ENCODE measurements at regions not wholly inside any gene's neighbourhood (a gene's known extent, or its start where the extent isn't known, plus 50 kb on each side); places are given as distances from the start of the nearest gene placed in this dataset.

DNA sequence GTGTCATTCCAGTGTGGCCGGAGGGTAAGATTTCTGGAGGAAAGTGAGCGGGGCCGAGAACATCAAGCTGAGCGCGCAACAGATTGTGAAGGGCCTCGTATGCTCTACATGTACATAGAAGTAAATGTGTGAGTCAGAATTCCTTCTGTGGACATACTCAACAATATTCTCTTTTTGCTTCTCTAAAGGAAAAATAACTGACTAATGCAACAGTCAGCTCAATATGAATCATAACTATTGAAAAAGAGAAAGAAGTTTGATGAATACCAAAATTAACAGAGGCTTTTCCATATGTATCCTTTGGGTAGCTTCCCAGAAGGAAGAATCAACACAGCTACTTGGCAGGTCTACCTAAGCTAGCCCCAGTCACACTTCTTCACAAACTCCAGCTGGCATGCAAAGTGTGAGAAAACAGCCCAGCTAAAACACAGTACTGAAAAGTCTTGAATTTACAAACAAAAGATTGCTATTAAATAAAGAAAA lies 87.5 kb upstream of the ZFP42 start:
- intact Hi-C loops (cut with micrococcal nuclease) = no loop called here
- CTCF ChIA-PET = no interaction called here

DNA sequence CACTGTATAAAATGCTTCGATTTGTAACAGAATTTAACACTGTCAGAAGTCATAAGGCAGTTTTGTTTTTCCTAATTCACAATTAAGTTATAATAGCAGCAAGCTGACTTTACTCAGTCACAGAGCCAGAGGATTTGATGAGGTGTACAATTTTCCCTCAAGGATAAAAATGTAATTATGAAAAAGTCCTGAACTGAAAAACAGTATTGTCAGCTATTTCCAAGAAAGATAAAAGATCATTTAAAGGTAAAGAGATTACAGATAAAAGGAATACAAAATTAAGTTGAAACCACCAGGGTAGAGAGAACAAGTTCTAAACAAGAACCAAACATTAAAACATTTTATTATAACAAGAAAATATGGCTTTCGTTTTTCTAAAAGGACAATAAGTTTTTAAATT lies 86.8 kb upstream of the ZFP42 start:
- H3K36me3 ChIP-seq (replicated peaks in 1 of 2; ENCODE audit: control extremely low read depth in 1 of 2, control insufficient read depth in 1 of 2, extremely low read depth in 1 of 2, insufficient read depth in 2 of 2, low read length in 1 of 2) = no peaks in the 10 kb centered on the region
- CTCF ChIA-PET = no interaction called here

More for the DNA sequence above, 87.5 kb upstream of the ZFP42 start:
- H3K79me2 ChIP-seq (ENCODE audit: control insufficient read depth, insufficient read depth, low read length) = no peaks in the 10 kb centered on the region
- H3K9ac ChIP-seq (ENCODE audit: low read length) = no peak overlapping the region
- no peak overlapping the region for H3K4me3 ChIP-seq (ENCODE audit: control extremely low read depth in 1 of 5, extremely low read depth in 1 of 5, insufficient read depth in 1 of 5, low read depth in 2 of 5, low read length in 4 of 5)
- no peak for DNase-seq
- Mint-ChIP-seq H3K4me1 (no peaks in the 10 kb centered on the region), H3K4me3 (no peak overlapping the region), H3K9me3 (ENCODE audit: insufficient read depth) (peaks cover 8% of the 10 kb centered on the region), H3K27me3 (no peaks in the 10 kb centered on the region), H3K27ac (no peak overlapping the region)
- WGBS (ENCODE audit: insufficient coverage) = no CpG with 5 or more reads among the region's 6 CpGs
- POLR2A ChIA-PET = no interaction called here
- H3K27me3 ChIP-seq (replicated peaks in 1 of 4; ENCODE audit: control extremely low read depth in 1 of 4, control insufficient read depth in 3 of 4, insufficient read depth in 4 of 4, low read length in 3 of 4) = no peaks in the 10 kb centered on the region
- no peak overlapping the region for H3K27ac ChIP-seq (ENCODE audit: low read length in 2 of 2)
- no peak overlapping the region for H3K4me2 ChIP-seq (replicated peaks; ENCODE audit: low read depth, low read length, poor library complexity, severe bottlenecking)
- no peaks in the 10 kb centered on the region for H3K36me3 ChIP-seq (replicated peaks in 1 of 2; ENCODE audit: control extremely low read depth in 1 of 2, control insufficient read depth in 1 of 2, extremely low read depth in 1 of 2, insufficient read depth in 2 of 2, low read length in 1 of 2)
- peaks cover 0 to 7% (median 1%) of the 10 kb centered on the region in 3 donors for H3K9me3 ChIP-seq (ENCODE audit: control extremely low read depth in 1 of 3, control insufficient read depth in 2 of 3, insufficient read depth in 1 of 3, low read length in 2 of 3)
- no peaks in the 10 kb centered on the region for H3K4me1 ChIP-seq (ENCODE audit: control insufficient read depth in 2 of 2, insufficient read depth in 2 of 2, low read length in 2 of 2)
- H4K20me1 ChIP-seq (ENCODE audit: control insufficient read depth, insufficient read depth, low read length, poor library complexity, severe bottlenecking) = no peaks in the 10 kb centered on the region
- ATAC-seq (ENCODE audit: low read depth) = no peak
- no peak for TF ChIP-seq EZH2 (IDR thresholded peaks at IDR 0.05; ENCODE audit: borderline replicate concordance, insufficient read depth, low read depth, low read length, poor library complexity, severe bottlenecking)
- TF ChIP-seq, protein P1, sequence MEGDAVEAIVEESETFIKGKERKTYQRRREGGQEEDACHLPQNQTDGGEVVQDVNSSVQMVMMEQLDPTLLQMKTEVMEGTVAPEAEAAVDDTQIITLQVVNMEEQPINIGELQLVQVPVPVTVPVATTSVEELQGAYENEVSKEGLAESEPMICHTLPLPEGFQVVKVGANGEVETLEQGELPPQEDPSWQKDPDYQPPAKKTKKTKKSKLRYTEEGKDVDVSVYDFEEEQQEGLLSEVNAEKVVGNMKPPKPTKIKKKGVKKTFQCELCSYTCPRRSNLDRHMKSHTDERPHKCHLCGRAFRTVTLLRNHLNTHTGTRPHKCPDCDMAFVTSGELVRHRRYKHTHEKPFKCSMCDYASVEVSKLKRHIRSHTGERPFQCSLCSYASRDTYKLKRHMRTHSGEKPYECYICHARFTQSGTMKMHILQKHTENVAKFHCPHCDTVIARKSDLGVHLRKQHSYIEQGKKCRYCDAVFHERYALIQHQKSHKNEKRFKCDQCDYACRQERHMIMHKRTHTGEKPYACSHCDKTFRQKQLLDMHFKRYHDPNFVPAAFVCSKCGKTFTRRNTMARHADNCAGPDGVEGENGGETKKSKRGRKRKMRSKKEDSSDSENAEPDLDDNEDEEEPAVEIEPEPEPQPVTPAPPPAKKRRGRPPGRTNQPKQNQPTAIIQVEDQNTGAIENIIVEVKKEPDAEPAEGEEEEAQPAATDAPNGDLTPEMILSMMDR (IDR thresholded peaks at IDR 0.05) = no peak
- H2AFZ ChIP-seq (ENCODE audit: insufficient read depth, low read depth, low read length, poor library complexity, severe bottlenecking) = no peak overlapping the region

More for the DNA sequence above, 86.8 kb upstream of the ZFP42 start:
- H3K27ac Mint-ChIP-seq = no peak overlapping the region
- no CpG with 5 or more reads among the region's 2 CpGs for WGBS (ENCODE audit: insufficient coverage)
- H3K9ac ChIP-seq (ENCODE audit: low read length) = no peak overlapping the region
- H3K79me2 ChIP-seq (ENCODE audit: control insufficient read depth, insufficient read depth, low read length) = no peaks in the 10 kb centered on the region
- intact Hi-C loops (cut with micrococcal nuclease) = no loop called here
- no peaks in the 10 kb centered on the region for H3K4me1 Mint-ChIP-seq
- no peaks in the 10 kb centered on the region for H3K4me1 ChIP-seq (ENCODE audit: control insufficient read depth in 2 of 2, insufficient read depth in 2 of 2, low read length in 2 of 2)
- H3K27me3 ChIP-seq (replicated peaks in 1 of 4; ENCODE audit: control extremely low read depth in 1 of 4, control insufficient read depth in 3 of 4, insufficient read depth in 4 of 4, low read length in 3 of 4) = no peaks in the 10 kb centered on the region
- no peak overlapping the region for H3K27ac ChIP-seq (ENCODE audit: low read length in 2 of 2)
- no peak for TF ChIP-seq EZH2 (IDR thresholded peaks at IDR 0.05; ENCODE audit: borderline replicate concordance, insufficient read depth, low read depth, low read length, poor library complexity, severe bottlenecking)
- TF ChIP-seq, protein P1 (IDR thresholded peaks at IDR 0.05) = no peak
- H2AFZ ChIP-seq (ENCODE audit: insufficient read depth, low read depth, low read length, poor library complexity, severe bottlenecking) = no peak overlapping the region
- ATAC-seq (ENCODE audit: low read depth) (no peak), DNase-seq (no peak)
- peaks cover 10% of the 10 kb centered on the region for H3K9me3 Mint-ChIP-seq (ENCODE audit: insufficient read depth)
- no peak overlapping the region for H3K4me3 Mint-ChIP-seq
- peaks cover 0 to 7% (median under 1%) of the 10 kb centered on the region in 3 donors for H3K9me3 ChIP-seq (ENCODE audit: control extremely low read depth in 1 of 3, control insufficient read depth in 2 of 3, insufficient read depth in 1 of 3, low read length in 2 of 3)
- POLR2A ChIA-PET = no interaction called here
- H4K20me1 ChIP-seq (ENCODE audit: control insufficient read depth, insufficient read depth, low read length, poor library complexity, severe bottlenecking) = no peaks in the 10 kb centered on the region
- H3K4me2 ChIP-seq (replicated peaks; ENCODE audit: low read depth, low read length, poor library complexity, severe bottlenecking) = no peak overlapping the region
- H3K27me3 Mint-ChIP-seq = no peaks in the 10 kb centered on the region
- no peak overlapping the region for H3K4me3 ChIP-seq (ENCODE audit: control extremely low read depth in 1 of 5, extremely low read depth in 1 of 5, insufficient read depth in 1 of 5, low read depth in 2 of 5, low read length in 4 of 5)

Measured in B cell (primary cell).